ENCODE measurements at regions not wholly inside any gene's neighbourhood (a gene's known extent, or its start where the extent isn't known, plus 50 kb on each side); places are given as distances from the start of the nearest gene placed in this dataset.

DNA sequence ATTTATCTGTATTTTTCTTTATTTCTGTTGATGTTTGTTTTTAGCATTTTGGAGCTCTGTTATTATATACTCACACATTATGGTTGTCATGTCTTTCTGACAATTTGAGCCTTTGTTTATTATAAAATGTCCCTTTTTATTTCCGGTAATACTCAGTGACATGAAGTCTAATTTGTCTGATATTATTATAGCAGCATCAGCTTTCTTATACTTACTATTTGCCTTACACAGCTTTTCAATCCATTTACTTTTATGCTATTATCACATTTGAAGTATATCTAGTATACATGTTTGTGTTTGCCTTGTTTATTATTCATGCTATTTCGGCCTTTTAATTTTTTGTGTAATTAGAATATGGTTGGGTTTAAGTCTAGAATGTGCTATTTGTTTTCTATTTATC is 430.6 kb upstream of the FANCL start:
- no peaks in the 10 kb centered on the region for H3K4me1 ChIP-seq (ENCODE audit: insufficient read depth, low read length)
- no peaks in the 10 kb centered on the region for H3K36me3 ChIP-seq (ENCODE audit: insufficient read depth, low read length)
- H3K4me2 ChIP-seq (ENCODE audit: insufficient read depth, low read length): no peak overlapping the region
- no peaks in the 10 kb centered on the region for H4K20me1 ChIP-seq (ENCODE audit: insufficient read depth, low read length)
- H3K27me3 ChIP-seq (ENCODE audit: insufficient read depth, low read length): no peaks in the 10 kb centered on the region
- no peak for DNase-seq (ENCODE audit: insufficient read length, low spot score, missing footprints)
- no peak overlapping the region for H3K27ac ChIP-seq (ENCODE audit: low read depth, low read length)
- H3K9me3 ChIP-seq (ENCODE audit: low read depth, low read length): no peaks in the 10 kb centered on the region
- H3K79me2 ChIP-seq (ENCODE audit: insufficient read depth, low read length): no peaks in the 10 kb centered on the region
- H3K4me3 ChIP-seq (ENCODE audit: insufficient read depth, low read length): no peak overlapping the region
- H2AFZ ChIP-seq (ENCODE audit: low read length): no peak overlapping the region
- TF ChIP-seq, protein P1, sequence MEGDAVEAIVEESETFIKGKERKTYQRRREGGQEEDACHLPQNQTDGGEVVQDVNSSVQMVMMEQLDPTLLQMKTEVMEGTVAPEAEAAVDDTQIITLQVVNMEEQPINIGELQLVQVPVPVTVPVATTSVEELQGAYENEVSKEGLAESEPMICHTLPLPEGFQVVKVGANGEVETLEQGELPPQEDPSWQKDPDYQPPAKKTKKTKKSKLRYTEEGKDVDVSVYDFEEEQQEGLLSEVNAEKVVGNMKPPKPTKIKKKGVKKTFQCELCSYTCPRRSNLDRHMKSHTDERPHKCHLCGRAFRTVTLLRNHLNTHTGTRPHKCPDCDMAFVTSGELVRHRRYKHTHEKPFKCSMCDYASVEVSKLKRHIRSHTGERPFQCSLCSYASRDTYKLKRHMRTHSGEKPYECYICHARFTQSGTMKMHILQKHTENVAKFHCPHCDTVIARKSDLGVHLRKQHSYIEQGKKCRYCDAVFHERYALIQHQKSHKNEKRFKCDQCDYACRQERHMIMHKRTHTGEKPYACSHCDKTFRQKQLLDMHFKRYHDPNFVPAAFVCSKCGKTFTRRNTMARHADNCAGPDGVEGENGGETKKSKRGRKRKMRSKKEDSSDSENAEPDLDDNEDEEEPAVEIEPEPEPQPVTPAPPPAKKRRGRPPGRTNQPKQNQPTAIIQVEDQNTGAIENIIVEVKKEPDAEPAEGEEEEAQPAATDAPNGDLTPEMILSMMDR (IDR thresholded peaks at IDR 0.05; ENCODE audit: extremely low read depth, low read depth, low read length): no peak

DNA sequence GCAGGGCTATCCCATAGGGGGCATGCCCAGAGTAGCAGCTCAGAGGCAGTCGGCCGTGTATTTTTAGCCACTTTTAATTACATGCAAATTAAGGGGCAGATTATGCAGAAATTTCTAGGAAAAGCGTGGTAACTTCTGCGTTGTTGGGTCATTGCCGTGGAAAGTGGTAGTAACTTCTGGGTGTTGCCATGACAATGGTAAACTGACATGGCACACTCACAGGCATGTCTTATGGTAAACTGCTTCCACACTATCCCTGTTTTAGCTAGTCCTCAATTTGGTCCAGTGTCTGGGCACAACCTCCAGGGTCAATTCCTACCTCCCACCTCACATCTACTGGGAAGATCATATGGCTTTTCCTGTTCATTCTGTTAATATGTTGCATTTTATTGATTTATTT is 428.9 kb upstream of the FANCL start:
- no peaks in the 10 kb centered on the region for H4K20me1 ChIP-seq (ENCODE audit: insufficient read depth, low read length)
- H3K4me2 ChIP-seq (ENCODE audit: insufficient read depth, low read length): no peak overlapping the region
- TF ChIP-seq, protein P1 (IDR thresholded peaks at IDR 0.05; ENCODE audit: extremely low read depth, low read depth, low read length): no peak
- no peak overlapping the region for H3K27ac ChIP-seq (ENCODE audit: low read depth, low read length)
- H3K4me3 ChIP-seq (ENCODE audit: insufficient read depth, low read length): no peak overlapping the region
- H3K9me3 ChIP-seq (ENCODE audit: low read depth, low read length): no peaks in the 10 kb centered on the region
- no peaks in the 10 kb centered on the region for H3K79me2 ChIP-seq (ENCODE audit: insufficient read depth, low read length)
- DNase-seq (ENCODE audit: insufficient read length, low spot score, missing footprints): no peak
- no peaks in the 10 kb centered on the region for H3K4me1 ChIP-seq (ENCODE audit: insufficient read depth, low read length)
- no peaks in the 10 kb centered on the region for H3K27me3 ChIP-seq (ENCODE audit: insufficient read depth, low read length)
- H3K36me3 ChIP-seq (ENCODE audit: insufficient read depth, low read length): no peaks in the 10 kb centered on the region
- no peak overlapping the region for H2AFZ ChIP-seq (ENCODE audit: low read length)

DNA sequence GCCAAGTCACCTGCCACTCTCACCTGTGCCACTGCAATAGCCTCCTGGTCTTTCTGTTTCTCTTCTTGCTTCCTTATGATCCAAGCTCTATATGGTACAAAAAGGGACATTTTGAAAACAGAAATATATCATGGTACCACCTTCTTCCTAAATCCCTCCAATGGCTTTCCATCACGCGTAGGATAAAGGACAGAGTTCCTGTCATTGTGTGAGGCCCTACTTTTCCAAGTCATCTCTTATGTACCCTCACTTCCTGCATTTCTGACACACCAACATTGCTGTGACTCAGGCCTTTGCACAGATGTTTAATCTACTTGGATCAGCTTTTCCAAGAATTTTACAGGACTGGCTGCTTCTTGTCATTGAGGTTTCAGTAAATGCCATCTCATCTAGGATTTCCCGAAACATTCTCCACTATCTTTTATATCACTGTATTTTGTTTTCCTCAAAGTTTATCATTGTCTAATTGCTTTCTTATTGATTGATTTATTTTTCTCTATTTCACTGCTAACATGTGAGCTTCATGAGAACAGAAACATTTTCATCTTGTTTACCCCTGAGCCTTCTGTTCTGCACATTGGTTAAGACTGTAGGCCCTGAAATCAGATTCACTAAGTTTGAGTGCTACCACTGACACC is 426.1 kb upstream of the FANCL start:
- no peaks in the 10 kb centered on the region for H3K27me3 ChIP-seq (ENCODE audit: insufficient read depth, low read length)
- H2AFZ ChIP-seq (ENCODE audit: low read length): no peak overlapping the region
- H4K20me1 ChIP-seq (ENCODE audit: insufficient read depth, low read length): no peaks in the 10 kb centered on the region
- no peak overlapping the region for H3K27ac ChIP-seq (ENCODE audit: low read depth, low read length)
- H3K79me2 ChIP-seq (ENCODE audit: insufficient read depth, low read length): no peaks in the 10 kb centered on the region
- TF ChIP-seq, protein P1 (IDR thresholded peaks at IDR 0.05; ENCODE audit: extremely low read depth, low read depth, low read length): no peak
- H3K4me1 ChIP-seq (ENCODE audit: insufficient read depth, low read length): no peaks in the 10 kb centered on the region
- no peaks in the 10 kb centered on the region for H3K9me3 ChIP-seq (ENCODE audit: low read depth, low read length)
- no peak overlapping the region for H3K4me3 ChIP-seq (ENCODE audit: insufficient read depth, low read length)
- no peak overlapping the region for H3K4me2 ChIP-seq (ENCODE audit: insufficient read depth, low read length)
- no peak for DNase-seq (ENCODE audit: insufficient read length, low spot score, missing footprints)
- no peaks in the 10 kb centered on the region for H3K36me3 ChIP-seq (ENCODE audit: insufficient read depth, low read length)

DNA sequence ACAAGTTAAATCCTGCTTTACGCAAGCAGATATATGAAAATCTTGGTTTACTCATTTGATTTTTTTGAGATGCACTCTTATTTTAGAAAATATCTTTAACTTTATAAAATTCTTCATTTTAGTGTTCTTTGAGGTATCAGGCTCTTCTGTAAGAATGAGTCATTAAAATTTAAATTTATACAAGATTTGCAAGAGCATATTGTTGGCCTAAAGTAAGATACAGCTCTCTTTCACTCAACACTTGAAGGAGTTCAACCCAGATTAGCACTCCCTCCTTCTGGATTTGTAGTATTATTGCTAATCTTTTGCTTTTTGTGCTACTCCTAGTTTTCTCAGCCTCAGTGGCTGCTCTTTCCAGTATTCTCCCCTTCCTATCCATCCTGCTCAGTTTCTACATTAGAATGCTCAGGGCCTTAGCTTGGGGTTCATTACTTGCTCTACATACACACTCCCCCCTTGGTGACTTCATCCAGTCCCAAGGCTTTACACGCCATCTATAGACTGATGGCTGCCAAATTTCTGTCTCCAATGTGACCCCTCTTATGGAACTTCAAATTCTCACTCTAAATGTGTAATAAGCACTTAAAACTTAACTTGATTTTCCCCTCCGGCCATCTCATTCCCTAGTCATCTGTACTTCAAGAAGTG is 425.3 kb upstream of the FANCL start:
- H3K9me3 ChIP-seq (ENCODE audit: low read depth, low read length): no peaks in the 10 kb centered on the region
- TF ChIP-seq, protein P1 (IDR thresholded peaks at IDR 0.05; ENCODE audit: extremely low read depth, low read depth, low read length): no peak

More for the DNA sequence above, 425.3 kb upstream of the FANCL start:
- no peaks in the 10 kb centered on the region for H4K20me1 ChIP-seq (ENCODE audit: insufficient read depth, low read length)
- no peaks in the 10 kb centered on the region for H3K36me3 ChIP-seq (ENCODE audit: insufficient read depth, low read length)
- H3K4me3 ChIP-seq (ENCODE audit: insufficient read depth, low read length): no peak overlapping the region
- H3K4me2 ChIP-seq (ENCODE audit: insufficient read depth, low read length): no peak overlapping the region
- DNase-seq (ENCODE audit: insufficient read length, low spot score, missing footprints): no peak
- no peaks in the 10 kb centered on the region for H3K27me3 ChIP-seq (ENCODE audit: insufficient read depth, low read length)
- H3K79me2 ChIP-seq (ENCODE audit: insufficient read depth, low read length): no peaks in the 10 kb centered on the region
- no peaks in the 10 kb centered on the region for H3K4me1 ChIP-seq (ENCODE audit: insufficient read depth, low read length)
- no peak overlapping the region for H2AFZ ChIP-seq (ENCODE audit: low read length)
- H3K27ac ChIP-seq (ENCODE audit: low read depth, low read length): no peak overlapping the region

All from osteoblast (primary cell).